ENCODE measurements at regions not wholly inside any gene's neighbourhood (a gene's known extent, or its start where the extent isn't known, plus 50 kb on each side); places are given as distances from the start of the nearest gene placed in this dataset.

DNA sequence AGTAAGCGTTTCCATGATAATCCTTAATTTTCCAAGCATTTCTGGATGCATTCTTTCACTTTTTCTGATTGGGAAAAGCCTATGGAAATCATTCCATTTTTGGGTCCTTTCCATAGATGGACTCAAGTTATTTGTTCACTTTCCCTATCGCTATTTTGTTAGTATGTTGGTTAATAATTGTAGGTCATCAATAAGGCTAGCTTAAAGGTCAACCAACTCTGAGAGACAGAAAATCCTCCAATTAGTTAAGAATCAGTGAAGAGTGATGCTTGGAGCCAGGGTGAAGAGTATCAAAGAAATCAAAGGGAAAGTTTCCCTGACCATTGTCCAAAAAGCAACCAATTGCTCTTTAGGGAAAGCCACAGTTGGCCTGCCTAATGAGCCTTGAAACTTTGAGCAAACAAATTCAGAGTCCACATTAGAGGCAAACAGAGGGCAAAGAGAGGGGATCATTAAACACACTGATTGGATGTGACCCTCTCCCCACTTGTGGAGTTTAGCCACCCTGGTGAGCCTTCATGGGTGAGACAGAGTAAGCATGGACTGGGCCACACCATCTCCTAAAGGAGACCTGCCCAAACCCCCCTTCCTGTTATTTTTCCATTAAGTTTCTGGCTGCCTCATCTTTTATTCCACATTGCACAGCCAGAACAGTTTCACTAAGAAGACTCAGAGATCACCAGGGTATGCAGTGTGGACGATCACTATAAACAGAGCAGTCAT lies 133.4 kb upstream of the DYNLRB2 start:
- no peaks in the 10 kb centered on the region for H3K4me1 Mint-ChIP-seq
- DNase-seq (ENCODE audit: low spot score in 2 of 2): no peak
- no peak overlapping the region for H3K4me3 Mint-ChIP-seq
- H3K27me3 Mint-ChIP-seq: peaks cover 62% of the 10 kb centered on the region
- no peak overlapping the region for H3K27ac Mint-ChIP-seq (ENCODE audit: low read depth)
- H3K9me3 Mint-ChIP-seq: no peaks in the 10 kb centered on the region
- H3K36me3 Mint-ChIP-seq (ENCODE audit: insufficient read depth): no peaks in the 10 kb centered on the region
- no peak for ATAC-seq (replicated peaks; ENCODE audit: extremely low read depth, poor library complexity, severe bottlenecking)

DNA sequence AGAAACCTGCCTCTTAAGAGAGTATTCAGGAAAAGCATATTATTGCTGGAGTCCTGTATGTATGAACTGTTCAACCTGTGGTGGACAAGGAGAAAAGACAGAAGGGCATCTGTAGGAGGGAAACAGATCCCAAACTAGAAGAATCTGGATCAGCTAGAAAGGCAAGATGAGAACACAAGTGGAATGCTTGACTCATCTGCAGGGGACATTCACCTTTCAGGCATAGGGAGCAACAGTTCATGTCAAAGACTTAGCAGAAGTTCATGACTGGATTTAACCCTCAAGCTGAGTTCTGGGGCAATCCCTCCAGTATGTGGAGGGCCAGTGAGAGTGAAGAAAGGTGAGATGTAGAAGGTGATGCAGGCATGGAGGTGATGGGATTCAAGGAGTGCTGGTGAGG lies 135.9 kb upstream of the DYNLRB2 start:
- Mint-ChIP-seq H3K27me3 (peaks cover 67% of the 10 kb centered on the region), H3K4me1 (no peaks in the 10 kb centered on the region), H3K4me3 (no peak overlapping the region)

DNA sequence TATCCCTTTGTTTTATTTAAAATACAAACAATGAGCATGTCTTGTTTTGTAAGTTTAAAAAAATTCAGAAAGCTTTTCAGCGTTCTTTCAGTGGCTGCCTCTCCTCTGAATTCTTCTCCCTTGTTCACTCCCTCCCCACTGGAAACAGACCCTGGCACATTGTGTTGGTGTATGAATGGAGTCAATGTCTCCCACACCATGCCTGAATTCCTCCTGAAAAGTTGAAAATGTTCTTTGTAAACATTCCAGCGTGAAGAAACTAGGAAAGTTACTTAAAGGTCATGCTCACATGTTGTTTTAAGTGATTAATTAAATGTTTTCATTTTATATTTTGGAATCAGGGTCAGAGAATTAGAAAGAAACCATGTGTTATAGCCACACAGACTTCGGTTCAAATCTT lies 136.9 kb upstream of the DYNLRB2 start:
- no peak for DNase-seq (ENCODE audit: low spot score in 2 of 2)
- H3K9me3 Mint-ChIP-seq: no peaks in the 10 kb centered on the region
- peaks cover 67% of the 10 kb centered on the region for H3K27me3 Mint-ChIP-seq
- no peak overlapping the region for H3K4me3 Mint-ChIP-seq
- no peaks in the 10 kb centered on the region for H3K4me1 Mint-ChIP-seq
- no peaks in the 10 kb centered on the region for H3K36me3 Mint-ChIP-seq (ENCODE audit: insufficient read depth)
- ATAC-seq (replicated peaks; ENCODE audit: extremely low read depth, poor library complexity, severe bottlenecking): no peak
- no peak overlapping the region for H3K27ac Mint-ChIP-seq (ENCODE audit: low read depth)

More for the DNA sequence above, 135.9 kb upstream of the DYNLRB2 start:
- Mint-ChIP-seq H3K27ac (ENCODE audit: low read depth) (no peak overlapping the region), H3K9me3 (no peaks in the 10 kb centered on the region), H3K36me3 (ENCODE audit: insufficient read depth) (no peaks in the 10 kb centered on the region)
- DNase-seq (ENCODE audit: low spot score in 2 of 2) (no peak), ATAC-seq (replicated peaks; ENCODE audit: extremely low read depth, poor library complexity, severe bottlenecking) (no peak)

DNA sequence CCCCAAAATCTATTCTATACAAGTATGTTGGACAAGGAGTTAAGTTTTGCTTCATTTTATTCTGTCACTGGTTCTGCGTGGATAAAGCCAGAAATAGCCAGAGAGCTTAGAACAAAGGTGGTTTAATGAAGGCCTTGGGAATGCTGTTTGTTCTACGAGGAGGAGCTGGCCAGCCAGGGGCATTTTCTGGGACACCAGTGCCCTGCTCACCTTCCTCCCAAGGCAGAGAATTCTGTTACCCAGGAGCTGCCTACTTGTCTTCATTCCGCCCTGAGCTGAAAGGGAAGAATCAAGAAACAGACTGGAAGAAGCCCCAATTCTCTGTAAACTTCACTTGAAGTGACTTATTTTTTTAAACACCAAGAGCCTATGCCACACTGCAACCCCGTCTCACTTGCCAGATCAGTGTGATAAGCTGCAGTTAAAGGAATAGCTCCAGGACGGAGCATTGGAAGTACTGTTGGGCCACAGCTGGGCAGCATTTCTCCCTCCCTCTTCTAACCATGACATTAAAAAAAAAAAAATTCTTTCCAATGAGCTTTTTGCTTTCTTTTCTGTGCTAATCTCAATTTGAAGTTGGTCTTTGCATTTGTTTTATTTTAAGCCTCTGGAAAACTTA lies 149.8 kb upstream of the DYNLRB2 start:
- ATAC-seq (replicated peaks; ENCODE audit: extremely low read depth, poor library complexity, severe bottlenecking) (no peak), DNase-seq (ENCODE audit: low spot score in 2 of 2) (no peak)
- Mint-ChIP-seq H3K27ac (ENCODE audit: low read depth) (no peak overlapping the region), H3K36me3 (ENCODE audit: insufficient read depth) (no peaks in the 10 kb centered on the region), H3K4me1 (no peaks in the 10 kb centered on the region), H3K27me3 (peaks cover 61% of the 10 kb centered on the region), H3K4me3 (no peak overlapping the region), H3K9me3 (no peaks in the 10 kb centered on the region)

DNA sequence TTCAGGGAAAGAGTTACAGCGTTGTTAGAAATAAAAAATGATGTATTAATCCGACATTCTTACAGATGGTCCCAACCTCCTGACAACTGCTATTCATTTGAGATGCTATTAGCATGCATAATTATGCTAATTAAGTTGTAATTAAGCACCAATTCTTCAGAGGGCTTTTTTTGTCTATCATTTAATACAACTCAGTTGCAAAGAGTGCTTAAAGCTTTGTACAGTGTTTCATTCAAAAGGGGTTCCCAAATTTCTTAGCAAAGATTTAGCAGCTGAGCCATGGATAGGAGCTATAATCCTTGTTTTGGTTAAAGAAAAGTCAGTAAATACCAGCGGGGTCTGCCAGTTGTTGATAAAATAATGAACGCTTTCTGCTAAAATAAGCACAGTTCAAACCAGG lies 150.7 kb upstream of the DYNLRB2 start:
- Mint-ChIP-seq H3K4me3 (no peak overlapping the region), H3K9me3 (no peaks in the 10 kb centered on the region), H3K36me3 (ENCODE audit: insufficient read depth) (no peaks in the 10 kb centered on the region), H3K27me3 (peaks cover 70% of the 10 kb centered on the region), H3K27ac (ENCODE audit: low read depth) (no peak overlapping the region), H3K4me1 (no peaks in the 10 kb centered on the region)
- no peak for DNase-seq (ENCODE audit: low spot score in 2 of 2)
- ATAC-seq (replicated peaks; ENCODE audit: extremely low read depth, poor library complexity, severe bottlenecking): no peak

DNA sequence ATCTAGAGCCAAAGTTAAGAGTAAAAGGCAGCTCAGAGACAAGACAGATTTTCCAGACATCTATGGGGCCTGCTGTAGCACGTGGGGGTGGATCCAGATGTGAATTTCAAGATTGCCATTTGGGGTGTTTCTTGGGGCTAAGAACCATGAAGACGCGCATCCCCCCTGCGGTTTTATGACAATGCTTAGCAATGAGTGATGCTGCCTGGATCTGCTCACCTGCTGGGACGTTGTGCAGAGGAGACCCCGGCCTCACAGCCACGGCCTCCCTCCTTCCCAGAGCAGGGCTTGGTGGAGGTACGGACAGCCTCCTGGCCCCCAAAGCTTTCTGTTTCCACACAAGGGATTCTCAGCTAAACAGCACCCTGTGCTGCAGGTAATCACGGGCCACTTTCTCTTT lies 151.5 kb upstream of the DYNLRB2 start:
- no peaks in the 10 kb centered on the region for H3K36me3 Mint-ChIP-seq (ENCODE audit: insufficient read depth)
- no peaks in the 10 kb centered on the region for H3K9me3 Mint-ChIP-seq
- H3K4me1 Mint-ChIP-seq: no peaks in the 10 kb centered on the region
- DNase-seq (ENCODE audit: low spot score in 2 of 2) (no peak), ATAC-seq (replicated peaks; ENCODE audit: extremely low read depth, poor library complexity, severe bottlenecking) (no peak)
- H3K4me3 Mint-ChIP-seq: no peak overlapping the region
- H3K27me3 Mint-ChIP-seq: peaks cover 77% of the 10 kb centered on the region
- no peak overlapping the region for H3K27ac Mint-ChIP-seq (ENCODE audit: low read depth)

DNA sequence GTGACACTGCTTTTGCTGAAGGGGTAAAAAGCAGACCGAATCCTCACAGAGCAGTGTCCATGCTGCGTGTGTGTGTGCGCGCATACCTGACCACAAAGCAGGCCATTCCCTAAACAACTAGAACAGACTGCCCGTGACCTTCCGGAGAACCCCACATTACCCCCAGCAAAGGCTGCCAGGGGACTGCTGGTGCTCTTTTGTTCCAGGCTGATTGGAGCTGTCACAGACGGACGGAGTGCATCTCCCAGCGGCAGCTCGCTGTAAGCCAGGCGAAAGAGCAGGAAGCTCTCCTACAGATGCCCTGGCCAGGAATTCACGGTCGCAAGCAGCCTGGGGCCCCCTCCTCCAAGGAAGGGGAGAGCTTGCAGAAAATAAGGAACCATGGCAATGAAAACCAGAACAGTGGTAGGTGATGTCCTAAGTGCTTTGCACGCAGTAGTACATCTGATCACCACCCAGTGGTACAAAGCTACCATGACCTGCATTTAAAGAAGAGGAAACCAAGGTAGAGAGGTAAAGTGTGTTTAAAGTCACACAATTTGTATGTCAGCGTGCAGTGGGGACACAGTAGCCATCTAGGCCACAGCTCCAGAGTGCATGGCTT lies 153.4 kb upstream of the DYNLRB2 start:
- peaks cover 88% of the 10 kb centered on the region for H3K27me3 Mint-ChIP-seq
- ATAC-seq (replicated peaks; ENCODE audit: extremely low read depth, poor library complexity, severe bottlenecking) (no peak), DNase-seq (ENCODE audit: low spot score in 2 of 2) (no peak)
- no peaks in the 10 kb centered on the region for H3K9me3 Mint-ChIP-seq
- H3K4me3 Mint-ChIP-seq: no peak overlapping the region
- H3K27ac Mint-ChIP-seq (ENCODE audit: low read depth): no peak overlapping the region
- H3K36me3 Mint-ChIP-seq (ENCODE audit: insufficient read depth): no peaks in the 10 kb centered on the region
- H3K4me1 Mint-ChIP-seq: no peaks in the 10 kb centered on the region

DNA sequence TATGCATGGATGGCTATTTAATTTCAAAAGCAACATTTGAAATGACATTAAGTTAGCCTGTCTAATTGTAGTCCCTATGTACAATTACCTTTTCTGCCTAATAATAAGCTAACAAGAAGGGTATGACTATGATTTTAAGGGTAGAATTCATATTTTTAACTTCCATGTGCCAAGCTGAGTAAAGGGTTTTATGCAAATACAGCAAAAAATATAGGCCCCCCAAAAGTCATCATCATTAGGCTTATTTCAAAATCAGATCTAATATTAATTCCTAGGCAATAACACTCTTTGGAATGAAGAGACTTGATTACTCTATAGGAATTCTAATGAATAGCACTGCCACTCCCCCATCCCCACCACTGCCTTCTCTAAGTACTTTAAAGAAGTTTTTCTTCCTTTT lies 155.9 kb upstream of the DYNLRB2 start:
- DNase-seq (ENCODE audit: low spot score in 2 of 2) (no peak), ATAC-seq (replicated peaks; ENCODE audit: extremely low read depth, poor library complexity, severe bottlenecking) (no peak)
- Mint-ChIP-seq H3K27me3 (peaks cover 87% of the 10 kb centered on the region), H3K27ac (ENCODE audit: low read depth) (no peak overlapping the region), H3K4me1 (no peaks in the 10 kb centered on the region), H3K36me3 (ENCODE audit: insufficient read depth) (no peaks in the 10 kb centered on the region), H3K4me3 (no peak overlapping the region), H3K9me3 (no peaks in the 10 kb centered on the region)

DNA sequence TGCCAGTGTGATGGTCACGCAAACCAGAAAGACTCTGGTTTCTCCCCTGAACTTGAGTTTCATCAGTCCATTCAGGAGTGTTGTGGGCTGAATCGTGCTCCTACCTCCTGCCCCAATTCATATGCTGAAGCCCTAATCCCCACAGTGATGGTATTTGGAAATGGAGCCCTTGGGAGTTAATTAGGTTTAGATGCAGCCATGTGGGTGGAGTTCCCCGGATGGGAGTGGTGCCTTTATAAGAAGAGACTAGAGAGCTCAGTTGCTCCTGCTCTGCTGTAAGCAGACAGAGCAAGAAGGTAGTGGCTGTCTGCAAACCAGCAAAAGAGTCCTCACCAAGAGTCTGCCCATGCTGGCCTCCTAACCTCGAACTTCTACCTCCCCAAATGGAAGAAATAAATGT lies 160.3 kb upstream of the DYNLRB2 start:
- no peak for ATAC-seq (replicated peaks; ENCODE audit: extremely low read depth, poor library complexity, severe bottlenecking)
- no peaks in the 10 kb centered on the region for H3K36me3 Mint-ChIP-seq (ENCODE audit: insufficient read depth)
- H3K27me3 Mint-ChIP-seq: peaks cover 56% of the 10 kb centered on the region
- no peaks in the 10 kb centered on the region for H3K9me3 Mint-ChIP-seq
- no peak overlapping the region for H3K4me3 Mint-ChIP-seq
- H3K4me1 Mint-ChIP-seq: no peaks in the 10 kb centered on the region
- DNase-seq (ENCODE audit: low spot score in 2 of 2): no peak
- no peak overlapping the region for H3K27ac Mint-ChIP-seq (ENCODE audit: low read depth)

DNA sequence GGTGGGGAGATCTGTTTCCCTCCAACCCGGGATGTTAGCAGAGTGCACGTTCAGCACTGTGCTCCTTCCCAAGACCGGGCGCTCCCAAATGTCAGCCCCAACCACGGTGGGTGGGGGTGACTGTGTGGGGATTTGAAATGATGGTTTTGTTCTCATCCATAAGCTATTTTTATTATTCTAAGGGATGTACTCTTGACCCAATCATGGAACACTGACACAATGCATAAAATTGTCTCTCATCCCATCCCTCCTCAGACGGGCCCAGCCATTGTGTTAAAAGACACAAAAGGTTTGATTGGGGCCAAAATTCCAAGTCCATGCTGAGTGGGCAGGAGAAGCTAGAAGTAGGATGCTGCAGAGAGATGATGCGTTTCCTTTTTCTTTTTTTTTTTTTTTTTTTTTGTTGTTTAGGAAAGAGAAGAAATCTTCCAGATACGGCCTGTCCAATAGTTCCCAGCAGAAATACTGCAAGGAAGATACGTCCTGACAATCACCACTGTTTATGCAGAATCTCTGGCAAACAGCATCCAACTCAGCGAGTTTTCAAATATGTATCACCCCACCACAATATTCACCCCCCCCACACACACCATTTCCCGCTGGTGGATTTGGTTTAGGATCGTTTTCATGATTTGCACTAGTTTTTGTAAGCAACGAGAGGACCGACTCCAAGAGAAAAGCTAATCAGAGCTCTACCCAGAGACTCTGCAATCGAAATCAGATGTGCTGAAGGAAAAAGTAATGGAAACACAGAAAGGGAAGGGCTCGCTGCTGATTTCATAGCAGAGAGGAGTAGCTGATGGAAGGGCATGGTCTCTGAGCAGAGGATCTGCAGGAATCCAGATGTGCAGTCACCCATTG lies 163.5 kb upstream of the DYNLRB2 start:
- no peak for DNase-seq (ENCODE audit: low spot score in 2 of 2)
- Mint-ChIP-seq H3K4me1 (no peaks in the 10 kb centered on the region), H3K9me3 (peaks cover 6% of the 10 kb centered on the region), H3K27ac (ENCODE audit: low read depth) (no peak overlapping the region), H3K4me3 (no peak overlapping the region), H3K27me3 (peaks cover 34% of the 10 kb centered on the region), H3K36me3 (ENCODE audit: insufficient read depth) (no peaks in the 10 kb centered on the region)
- no peak for ATAC-seq (replicated peaks; ENCODE audit: extremely low read depth, poor library complexity, severe bottlenecking)

DNA sequence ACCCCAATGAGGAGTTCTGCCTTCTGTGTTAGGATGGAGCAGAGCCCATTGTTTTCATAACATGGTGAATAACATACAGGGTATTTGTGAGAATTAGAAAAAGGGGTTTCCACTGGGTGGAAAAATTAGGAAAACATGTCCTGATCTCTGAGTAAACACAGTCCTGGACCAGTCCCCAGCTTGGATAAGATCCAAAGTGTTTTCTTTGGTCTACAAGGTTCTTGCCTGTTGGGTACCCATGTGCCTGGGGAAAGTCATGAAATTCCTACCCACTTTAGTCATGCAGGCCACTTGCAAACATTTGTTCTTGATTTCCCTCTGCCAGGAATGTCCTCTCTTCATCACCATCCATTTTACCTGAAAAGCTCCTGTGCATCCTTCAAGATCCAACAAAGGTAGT lies 164.8 kb upstream of the DYNLRB2 start:
- no peak for DNase-seq (ENCODE audit: low spot score in 2 of 2)
- Mint-ChIP-seq H3K4me1 (no peaks in the 10 kb centered on the region), H3K9me3 (peaks cover 6% of the 10 kb centered on the region), H3K27me3 (peaks cover 33% of the 10 kb centered on the region), H3K27ac (ENCODE audit: low read depth) (no peak overlapping the region), H3K36me3 (ENCODE audit: insufficient read depth) (no peaks in the 10 kb centered on the region), H3K4me3 (no peak overlapping the region)
- no peak for ATAC-seq (replicated peaks; ENCODE audit: extremely low read depth, poor library complexity, severe bottlenecking)

DNA sequence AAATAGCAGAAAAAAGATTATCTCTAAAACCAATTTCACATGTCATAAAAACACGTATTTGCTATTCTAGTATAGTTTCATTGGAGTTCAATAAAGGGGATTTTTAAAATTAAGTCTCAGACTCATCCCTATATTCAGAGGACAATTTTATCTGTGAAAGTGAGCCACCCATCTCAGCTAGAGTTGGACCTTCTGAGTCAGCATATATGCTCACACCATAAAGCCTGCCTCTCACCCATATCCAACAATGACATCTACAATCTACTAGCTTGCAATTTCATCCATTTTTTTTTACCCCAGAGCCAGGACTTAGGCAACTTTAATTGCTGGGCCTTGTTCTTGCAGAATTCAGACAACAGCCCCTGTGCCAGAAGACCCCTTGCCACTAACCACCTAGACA lies 165.3 kb upstream of the DYNLRB2 start:
- Mint-ChIP-seq H3K4me3 (no peak overlapping the region), H3K36me3 (ENCODE audit: insufficient read depth) (no peaks in the 10 kb centered on the region), H3K27ac (ENCODE audit: low read depth) (no peak overlapping the region), H3K4me1 (no peaks in the 10 kb centered on the region), H3K27me3 (peaks cover 28% of the 10 kb centered on the region), H3K9me3 (peaks cover 6% of the 10 kb centered on the region)
- ATAC-seq (replicated peaks; ENCODE audit: extremely low read depth, poor library complexity, severe bottlenecking) (no peak), DNase-seq (ENCODE audit: low spot score in 2 of 2) (no peak)

Measured in central memory CD8-positive, alpha-beta T cell (primary cell).